Right cardiac atrium (tissue), 5 donors: ENCODE measurements at regions not wholly inside any gene's neighbourhood (a gene's known extent, or its start where the extent isn't known, plus 50 kb on each side); places are given as distances from the start of the nearest gene placed in this dataset.

Source experiments
- ATAC-seq, 2 donors: fragments of 200-7000 bp; cut with Tn5 transposase; one replicate each; pipeline versions ENCODE4 v1.8.0 to v1.9.1; 2020; ENCODE audit warnings: moderate library complexity in 2 of 2, mild to moderate bottlenecking in 1 of 2
- DNase-seq, 3 donors: peaks; one replicate each; pipeline ENCODE4 v3.0.0-alpha.2; 2020
- H3K27ac ChIP-seq: one replicate; pipeline ENCODE4 v1.5.1; 2013; ENCODE audit warnings: mild to moderate bottlenecking, low read length, control low read depth, moderate library complexity
- H3K27me3 ChIP-seq: one replicate; pipeline ENCODE4 v1.6.1; 2013; ENCODE audit not compliant: control insufficient read depth, insufficient read depth
- H3K4me1 ChIP-seq: one replicate; pipeline ENCODE4 v1.6.1; 2013; ENCODE audit warnings: low read length; ENCODE audit not compliant: control insufficient read depth, insufficient read depth
- H3K4me3 ChIP-seq: one replicate; pipeline ENCODE4 v1.5.1; 2013; ENCODE audit warnings: low read length, control low read depth
- H3K9me3 ChIP-seq: one replicate; pipeline ENCODE4 v1.6.1; 2013; ENCODE audit warnings: low read length; ENCODE audit not compliant: control insufficient read depth
- WGBS: extraction: QIAGEN DNeasy Blood & Tissue Kit; methylation state at CpG from one replicate; pipeline ENCODE4 v1.1.7; 2013; 5-methylcytosine and 5-hydroxymethylcytosine counted together
- intact Hi-C, 4 donors: fragments of 100-400 bp; cut with DNase I; formaldehyde crosslinking; loops; one replicate each; pipeline versions ENCODE4 v1.11.0 to v1.14.0; 2022 to 2023
- donor health status: healthy with polysubstance abuse.
- donor health status: DM: no; HTN: yes; CAD: no.
- donor health status: DM: no; HTN: no; CAD: no.
- donor health status: DM: no; HTN: yes; CAD: no; lungs with severe emphysema.
- donor health status: DM: yes; HTN: yes; CAD: no.

DNA sequence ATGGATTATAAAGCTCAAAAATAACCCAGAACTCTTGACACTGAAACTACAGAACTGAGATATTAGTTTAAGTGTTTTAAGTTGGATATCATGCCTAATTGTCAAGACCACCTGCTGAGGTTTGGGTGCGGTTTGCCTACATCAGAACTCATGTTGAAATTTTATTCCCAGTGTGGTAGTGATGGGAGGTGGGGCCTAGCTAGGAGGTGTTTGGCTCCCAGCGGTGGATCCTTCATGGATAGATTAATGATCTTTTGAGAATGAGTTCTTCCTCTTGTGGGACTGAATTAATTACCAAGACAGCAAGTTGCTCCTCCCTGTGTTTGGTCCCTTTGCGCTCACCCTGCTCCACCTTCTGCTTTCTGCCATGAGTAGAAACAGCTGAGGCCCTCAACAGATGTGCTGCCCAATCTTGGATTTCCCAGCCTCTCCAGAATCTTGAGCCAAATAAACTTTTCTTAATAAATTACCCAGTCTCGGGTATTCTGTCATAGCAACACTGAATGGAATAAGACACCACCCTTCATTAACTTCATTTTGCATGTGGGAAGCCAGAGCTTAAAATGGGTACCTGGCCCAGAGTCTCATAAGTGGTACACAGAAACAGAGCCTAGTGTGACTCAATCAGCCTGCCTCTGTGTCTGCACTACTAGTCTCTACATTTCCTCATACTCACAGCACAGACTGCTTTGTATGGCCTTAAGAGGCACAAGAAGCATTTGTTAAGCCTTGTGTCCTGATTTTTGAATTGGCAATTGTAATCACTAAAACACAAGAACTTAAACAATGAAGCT lies 158.4 kb downstream of the IBTK start:
- ATAC-seq (no peak), DNase-seq (no peak)
- 82% methylated on average over 4 of the region's 4 CpGs for WGBS
- no peak overlapping the region for H3K4me3 ChIP-seq
- intact Hi-C loops = no loop called here
- H3K9me3 ChIP-seq = no peaks in the 10 kb centered on the region
- no peaks in the 10 kb centered on the region for H3K4me1 ChIP-seq
- no peaks in the 10 kb centered on the region for H3K27me3 ChIP-seq
- no peak overlapping the region for H3K27ac ChIP-seq

DNA sequence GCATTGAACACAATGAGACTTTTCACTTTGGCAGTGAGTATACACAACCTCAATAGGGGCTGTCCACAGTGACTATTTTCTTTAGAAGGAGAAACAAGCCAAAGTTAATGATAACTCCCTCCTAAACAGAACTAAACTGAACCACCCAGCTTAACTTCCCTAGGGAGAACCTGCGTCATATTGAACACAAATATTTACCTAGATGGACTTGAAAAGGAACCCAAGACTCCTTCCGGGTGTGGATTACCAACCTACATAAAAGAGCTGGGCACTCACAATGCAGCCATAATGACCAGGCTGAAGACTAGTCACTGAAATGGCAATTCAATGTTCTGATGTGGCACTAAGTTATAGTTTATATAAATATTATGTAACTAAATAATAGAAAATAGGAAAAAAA lies 160.6 kb downstream of the IBTK start:
- no peak overlapping the region for H3K4me3 ChIP-seq
- no peak overlapping the region for H3K27ac ChIP-seq
- H3K27me3 ChIP-seq = no peaks in the 10 kb centered on the region
- DNase-seq (no peak), ATAC-seq (no peak)
- H3K4me1 ChIP-seq = no peaks in the 10 kb centered on the region
- intact Hi-C loops = no loop called here
- H3K9me3 ChIP-seq = no peaks in the 10 kb centered on the region
- WGBS = 86% methylated on average over 2 of the region's 2 CpGs

DNA sequence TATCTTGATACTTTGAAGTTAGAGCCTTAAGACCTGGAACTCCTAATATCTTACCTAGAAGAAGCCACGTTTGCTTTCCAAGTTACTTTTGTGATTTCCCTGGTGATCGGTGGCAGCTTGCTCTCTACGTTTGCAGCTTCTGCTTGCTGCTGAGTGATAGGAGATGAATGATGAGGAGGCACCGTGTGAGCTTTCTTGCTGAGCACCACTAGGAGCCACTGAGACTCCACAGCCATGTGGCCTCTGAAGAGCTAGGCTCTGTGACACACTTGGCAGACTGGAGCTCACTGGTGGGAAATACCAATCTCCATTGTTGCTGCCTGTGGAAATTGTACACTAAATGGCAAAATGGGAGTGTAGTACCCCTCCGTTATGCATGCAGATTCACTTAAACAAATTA lies 161.8 kb downstream of the IBTK start:
- WGBS = 53% methylated on average over 5 of the region's 5 CpGs
- intact Hi-C loops = no loop called here
- DNase-seq (peak; percentile 15 to 62 (median 57)), ATAC-seq (peak; percentile 77 to 87)
- Histone ChIP-seq H3K4me3 (no peak overlapping the region), H3K9me3 (no peaks in the 10 kb centered on the region), H3K27ac (no peak overlapping the region), H3K27me3 (no peaks in the 10 kb centered on the region), H3K4me1 (no peaks in the 10 kb centered on the region)

DNA sequence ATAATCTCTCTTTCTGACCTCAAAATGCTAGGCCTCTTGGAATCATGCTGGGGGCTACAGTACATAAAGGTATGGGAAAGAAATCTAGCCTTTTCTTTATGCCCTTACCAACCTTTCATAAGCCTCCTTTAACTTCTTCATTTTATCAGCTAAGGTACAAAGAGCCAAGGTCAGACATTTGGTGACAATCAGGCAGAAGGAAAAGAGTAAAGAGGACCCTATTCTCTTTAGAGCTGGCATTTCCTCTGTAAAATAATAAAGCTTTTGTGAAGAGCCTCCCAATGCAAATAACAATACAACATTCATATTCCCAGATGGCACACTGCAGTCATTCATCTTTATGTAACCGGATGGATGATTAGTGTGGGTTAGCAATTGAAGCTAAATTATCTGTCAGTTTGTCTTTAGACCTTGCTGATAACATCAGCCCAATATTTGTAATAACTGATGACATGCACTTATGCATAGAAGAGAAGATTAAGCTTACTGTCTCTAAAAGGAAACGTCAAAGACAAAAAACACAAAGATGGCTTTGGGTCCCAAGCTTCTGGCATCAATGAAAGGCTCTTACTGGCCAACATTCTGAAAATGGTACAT lies 163.1 kb downstream of the IBTK start:
- no peaks in the 10 kb centered on the region for H3K4me1 ChIP-seq
- DNase-seq = no peak
- H3K9me3 ChIP-seq = no peaks in the 10 kb centered on the region
- no peak for ATAC-seq
- no peaks in the 10 kb centered on the region for H3K27me3 ChIP-seq
- H3K4me3 ChIP-seq = no peak overlapping the region
- WGBS = 69% methylated on average over 2 of the region's 2 CpGs
- intact Hi-C loops = no loop called here
- H3K27ac ChIP-seq = no peak overlapping the region

DNA sequence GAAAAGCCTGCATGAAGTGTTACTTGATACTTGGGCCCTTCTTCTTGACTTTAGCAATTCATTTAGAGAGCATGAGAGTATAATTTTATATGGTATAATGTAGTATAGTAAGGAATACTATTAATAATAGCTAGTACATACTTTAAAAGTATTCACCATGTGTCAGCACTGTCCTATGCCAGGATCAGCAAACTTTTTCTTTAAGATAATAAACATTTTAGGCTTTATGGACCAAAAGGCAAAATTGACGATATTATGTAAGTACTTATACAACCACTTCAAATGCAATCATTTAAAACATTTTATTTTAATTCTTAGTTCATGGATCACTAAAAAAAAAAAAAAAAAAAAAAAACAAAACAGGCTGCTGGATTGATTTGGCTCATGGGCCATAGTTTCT lies 163.9 kb downstream of the IBTK start:
- Histone ChIP-seq H3K4me1 (no peaks in the 10 kb centered on the region), H3K9me3 (no peaks in the 10 kb centered on the region), H3K27ac (no peak overlapping the region), H3K4me3 (no peak overlapping the region), H3K27me3 (no peaks in the 10 kb centered on the region)
- 92% methylated on average over 1 of the region's 1 CpG for WGBS
- intact Hi-C loops = no loop called here
- DNase-seq = no peak
- no peak for ATAC-seq

DNA sequence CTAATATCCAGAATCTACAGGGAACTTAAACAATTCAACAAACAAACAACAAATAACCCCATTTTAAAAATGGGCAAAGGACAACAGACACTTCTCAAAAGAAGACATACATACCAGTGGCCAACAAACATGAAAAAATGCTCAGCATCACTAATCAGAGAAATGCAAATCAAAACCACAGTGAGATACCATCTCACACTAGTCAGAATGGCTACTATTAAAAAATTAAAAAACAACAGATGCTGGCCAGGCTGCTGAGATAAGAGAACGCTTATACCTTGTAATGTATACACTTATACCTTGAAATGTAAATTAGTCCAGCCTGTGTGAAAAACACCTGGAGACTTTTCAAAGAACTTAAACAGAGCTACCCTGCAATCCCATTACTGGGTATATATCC lies 166.8 kb downstream of the IBTK start:
- WGBS = 81% methylated on average over 1 of the region's 1 CpG
- Histone ChIP-seq H3K4me3 (no peak overlapping the region), H3K9me3 (no peaks in the 10 kb centered on the region), H3K27ac (no peak overlapping the region), H3K4me1 (no peaks in the 10 kb centered on the region), H3K27me3 (no peaks in the 10 kb centered on the region)
- intact Hi-C loops = no loop called here
- ATAC-seq (no peak), DNase-seq (no peak)

DNA sequence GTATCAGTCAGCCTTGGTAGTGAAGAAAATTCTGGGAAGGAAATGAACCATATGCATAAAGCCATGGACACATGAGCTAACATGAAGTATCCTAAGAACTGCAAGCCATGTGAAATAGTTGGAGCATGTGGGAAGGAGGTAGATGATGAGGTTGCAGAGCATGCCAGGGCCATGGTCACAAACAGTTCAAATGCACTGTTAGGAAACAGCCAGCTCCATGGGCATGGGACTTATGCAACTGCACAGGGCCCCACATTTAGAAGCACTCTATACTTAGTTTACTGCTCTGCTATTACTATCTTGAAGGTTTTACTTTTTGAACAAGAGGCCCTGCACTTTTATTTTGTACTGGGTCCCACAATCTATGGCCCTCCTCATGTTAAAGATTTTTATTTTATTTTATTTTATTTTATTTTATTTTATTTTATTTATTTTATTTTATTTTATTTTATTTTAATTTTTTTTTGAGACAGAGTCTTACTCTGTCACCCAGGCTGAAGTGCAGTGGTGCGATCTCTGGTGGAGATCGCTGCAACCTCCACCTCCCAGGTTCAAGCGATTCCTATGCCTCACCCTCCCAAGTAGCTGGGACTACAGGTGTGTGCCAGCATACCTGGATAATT lies 169.1 kb downstream of the IBTK start:
- Histone ChIP-seq H3K27ac (no peak overlapping the region), H3K9me3 (no peaks in the 10 kb centered on the region), H3K4me3 (no peak overlapping the region), H3K4me1 (no peaks in the 10 kb centered on the region), H3K27me3 (no peaks in the 10 kb centered on the region)
- DNase-seq (no peak), ATAC-seq (no peak)
- intact Hi-C loops = no loop called here
- WGBS = 96% methylated on average over 3 of the region's 3 CpGs

DNA sequence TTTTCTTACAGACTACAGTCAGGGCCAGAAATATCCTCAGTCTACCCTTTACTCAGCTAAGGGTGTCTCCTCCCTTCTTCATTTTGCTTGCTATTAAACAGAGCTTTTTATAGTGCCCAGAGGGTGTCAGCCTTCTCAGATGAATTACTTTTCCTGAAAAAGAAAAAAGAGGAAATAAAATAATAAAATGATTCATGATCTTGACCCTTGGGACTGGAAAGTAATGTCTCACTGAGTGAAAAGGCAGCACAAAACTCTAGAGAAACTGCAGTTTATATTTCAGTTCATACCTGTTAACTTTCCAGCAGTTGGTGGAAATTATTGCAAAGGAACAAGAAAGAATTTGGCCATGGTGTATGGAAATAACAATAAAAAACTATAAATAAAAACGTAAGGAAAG lies 170.6 kb downstream of the IBTK start:
- 36% methylated on average over 1 of the region's 1 CpG for WGBS
- ATAC-seq (no peak), DNase-seq (no peak)
- H3K4me3 ChIP-seq = no peak overlapping the region
- intact Hi-C loops = no loop called here
- H3K27me3 ChIP-seq = no peaks in the 10 kb centered on the region
- H3K9me3 ChIP-seq = no peaks in the 10 kb centered on the region
- H3K4me1 ChIP-seq = no peaks in the 10 kb centered on the region
- no peak overlapping the region for H3K27ac ChIP-seq

DNA sequence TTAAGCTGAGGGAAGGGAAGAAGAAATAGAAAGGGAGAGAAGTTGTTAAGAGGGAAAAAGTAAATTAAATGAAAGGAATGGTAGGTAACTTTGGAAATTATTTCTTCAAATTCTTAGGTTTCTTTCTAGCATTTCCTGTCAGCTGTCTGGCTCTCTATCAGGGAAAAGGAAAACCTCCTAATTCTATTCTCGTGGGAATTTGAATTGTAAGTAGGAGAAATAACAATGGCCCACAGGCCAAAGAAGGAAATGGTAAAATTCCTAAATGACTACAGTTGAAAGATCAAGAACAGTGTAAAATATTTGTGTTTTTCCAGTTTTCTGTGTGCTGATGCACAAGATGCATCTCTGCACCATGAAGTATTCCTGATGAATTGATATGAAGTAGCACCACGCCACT lies 173.0 kb downstream of the IBTK start:
- intact Hi-C loops = no loop called here
- Histone ChIP-seq H3K27ac (no peak overlapping the region), H3K27me3 (no peaks in the 10 kb centered on the region), H3K4me3 (no peak overlapping the region), H3K9me3 (no peaks in the 10 kb centered on the region), H3K4me1 (no peaks in the 10 kb centered on the region)
- no peak for DNase-seq
- WGBS = 53% methylated on average over 2 of the region's 2 CpGs
- ATAC-seq = no peak

DNA sequence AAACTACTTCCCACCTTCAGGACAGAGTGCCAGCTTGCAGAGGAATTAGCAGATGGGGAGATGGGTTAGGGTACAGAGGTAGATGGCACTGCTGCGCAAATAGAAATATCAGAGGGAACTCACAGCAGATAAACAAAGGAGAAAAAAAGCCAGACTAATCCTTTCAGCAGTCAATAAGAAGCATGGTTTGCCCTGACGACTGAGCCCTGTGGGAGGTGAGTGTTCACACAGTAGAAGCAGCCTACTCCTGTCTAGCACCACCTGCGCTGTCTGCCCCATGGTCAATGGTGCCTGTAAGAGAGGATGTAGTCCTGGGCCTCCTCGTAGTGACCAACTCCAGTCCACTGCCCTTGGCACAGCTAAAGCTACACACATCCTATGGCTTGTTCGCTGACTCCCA lies 174.1 kb downstream of the IBTK start:
- 86% methylated on average over 5 of the region's 5 CpGs for WGBS

DNA sequence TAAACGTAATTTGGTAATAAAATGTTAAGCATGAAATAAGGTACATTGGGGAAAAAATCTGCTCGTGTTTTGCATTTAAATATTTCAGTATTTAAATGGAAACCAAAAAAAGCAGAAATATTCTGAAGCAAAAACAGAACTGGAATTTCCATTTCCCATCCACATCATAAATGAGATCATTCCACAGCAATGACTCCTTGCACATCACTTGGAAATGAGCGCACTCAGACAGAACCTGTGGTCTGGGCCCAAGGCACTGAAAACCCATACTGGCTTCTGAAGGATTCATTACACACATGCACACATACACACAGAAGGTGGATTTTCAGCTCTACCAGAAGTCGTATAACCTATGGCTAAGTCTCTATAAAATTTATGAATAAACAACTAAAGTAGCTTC lies 174.8 kb downstream of the IBTK start:
- no peak for ATAC-seq
- intact Hi-C loops = no loop called here
- H3K4me1 ChIP-seq = no peaks in the 10 kb centered on the region
- no peak overlapping the region for H3K4me3 ChIP-seq
- 93% methylated on average over 4 of the region's 4 CpGs for WGBS
- H3K27ac ChIP-seq = no peak overlapping the region
- no peak for DNase-seq
- no peaks in the 10 kb centered on the region for H3K27me3 ChIP-seq
- no peaks in the 10 kb centered on the region for H3K9me3 ChIP-seq

More for the DNA sequence above, 174.1 kb downstream of the IBTK start:
- Histone ChIP-seq H3K9me3 (no peaks in the 10 kb centered on the region), H3K4me1 (no peaks in the 10 kb centered on the region), H3K27ac (no peak overlapping the region), H3K27me3 (no peaks in the 10 kb centered on the region), H3K4me3 (no peak overlapping the region)
- DNase-seq (no peak), ATAC-seq (no peak)
- intact Hi-C loops = no loop called here
